HG03442 (cell line): ENCODE measurements at regions not wholly inside any gene's neighbourhood (a gene's known extent, or its start where the extent isn't known, plus 50 kb on each side); places are given as distances from the start of the nearest gene placed in this dataset.

Experiments
- ATAC-seq: cut with Tn5 transposase; IDR thresholded peaks from one replicate; pipeline ENCODE4 v1.9.1; 2021; ENCODE audit warnings: mild to moderate bottlenecking, moderate library complexity; ENCODE audit not compliant: unreplicated experiment

- no peak for ATAC-seq
Measured at GRCh38 chr21:38145104-38145503, 111.7 kb upstream of the KCNJ15 start.

GRCh38 chr21:38147391-38147790 is 109.4 kb upstream of the KCNJ15 start:
- ATAC-seq, result no peak

- ATAC-seq, result no peak
Measured at GRCh38 chr21:38148046-38148445, 108.7 kb upstream of the KCNJ15 start.

GRCh38 chr21:38151021-38151645 is 105.7 kb upstream of the KCNJ15 start:
- ATAC-seq, result no peak

GRCh38 chr21:38156200-38156599 is 100.6 kb upstream of the KCNJ15 start:
- no peak for ATAC-seq

- no peak for ATAC-seq
Measured at GRCh38 chr21:38159355-38159754, 97.4 kb upstream of the KCNJ15 start.

- no peak for ATAC-seq
Measured at GRCh38 chr21:38165466-38166172, 91.2 kb upstream of the KCNJ15 start.

- ATAC-seq, result no peak
Measured at GRCh38 chr21:38166173-38166535, 90.6 kb upstream of the KCNJ15 start.

GRCh38 chr21:38167345-38167744 is 89.4 kb upstream of the KCNJ15 start:
- ATAC-seq, result no peak

- ATAC-seq, result no peak
Measured at GRCh38 chr21:38170283-38170682, 86.5 kb upstream of the KCNJ15 start.

GRCh38 chr21:38170704-38171682 is 85.8 kb upstream of the KCNJ15 start:
- ATAC-seq, result no peak

GRCh38 chr21:38171723-38172344 is 85.0 kb upstream of the KCNJ15 start:
- ATAC-seq, result no peak

GRCh38 chr21:38173276-38174035 is 83.3 kb upstream of the KCNJ15 start:
- ATAC-seq, result no peak

GRCh38 chr21:38175306-38175705 is 81.5 kb upstream of the KCNJ15 start:
- ATAC-seq, result no peak

GRCh38 chr21:38177919-38178652 is 78.7 kb upstream of the KCNJ15 start:
- ATAC-seq, result no peak

- no peak for ATAC-seq
Measured at GRCh38 chr21:38178653-38179470, 77.9 kb upstream of the KCNJ15 start.

GRCh38 chr21:38179511-38179910 is 77.3 kb upstream of the KCNJ15 start:
- ATAC-seq, result no peak

- ATAC-seq, result no peak
Measured at GRCh38 chr21:38181096-38181495, 75.7 kb upstream of the KCNJ15 start.
